ENCODE measurements at regions not wholly inside any gene's neighbourhood (a gene's known extent, or its start where the extent isn't known, plus 50 kb on each side); places are given as distances from the start of the nearest gene placed in this dataset.
A peak's percentile ranks its signal among the peaks of the same experiment; 100 is the strongest.

DNA sequence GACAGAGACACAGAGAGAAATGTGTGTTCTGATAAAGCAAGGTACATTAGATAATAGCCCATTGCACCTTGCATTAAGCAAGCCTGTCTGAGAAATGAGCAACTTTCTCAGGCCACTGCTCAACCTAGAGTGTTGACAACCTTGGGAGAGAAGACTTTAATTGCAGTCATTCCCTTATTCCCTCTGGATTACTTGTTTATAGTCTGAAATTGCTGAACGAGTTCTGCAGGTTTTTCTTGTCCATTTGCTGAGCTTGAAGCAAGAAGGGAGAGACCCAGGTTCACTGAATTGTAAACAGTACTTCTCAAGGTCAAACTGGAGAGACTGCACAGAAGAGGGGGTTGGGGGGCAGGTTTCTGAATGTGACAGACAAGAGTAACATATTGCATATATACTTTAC, 159.4 kb upstream of the PLEKHG7 start:
- intact Hi-C loops (cut with micrococcal nuclease; ENCODE audit: unreplicated experiment): no loop called here
- H3K4me3 Mint-ChIP-seq (ENCODE audit: unreplicated experiment): no peak overlapping the region
- CTCF ChIA-PET: no interaction called here
- no TSS peak for BruUV-seq (replicated peaks)
- H3K27me3 ChIP-seq (replicated peaks; ENCODE audit: control insufficient read depth, insufficient read depth, low read length): no peaks in the 10 kb centered on the region
- H3K27me3 Mint-ChIP-seq (ENCODE audit: insufficient read depth, unreplicated experiment): no peaks in the 10 kb centered on the region
- H3K9me3 Mint-ChIP-seq (ENCODE audit: unreplicated experiment): no peaks in the 10 kb centered on the region
- H3K36me3 Mint-ChIP-seq (ENCODE audit: insufficient read depth, unreplicated experiment): no peaks in the 10 kb centered on the region
- peaks cover 13% of the 10 kb centered on the region for H3K4me1 Mint-ChIP-seq (ENCODE audit: low read depth, unreplicated experiment)
- no peaks in the 10 kb centered on the region for H3K36me3 ChIP-seq (ENCODE audit: control insufficient read depth, insufficient read depth, low read length)
- TF ChIP-seq, protein P1, sequence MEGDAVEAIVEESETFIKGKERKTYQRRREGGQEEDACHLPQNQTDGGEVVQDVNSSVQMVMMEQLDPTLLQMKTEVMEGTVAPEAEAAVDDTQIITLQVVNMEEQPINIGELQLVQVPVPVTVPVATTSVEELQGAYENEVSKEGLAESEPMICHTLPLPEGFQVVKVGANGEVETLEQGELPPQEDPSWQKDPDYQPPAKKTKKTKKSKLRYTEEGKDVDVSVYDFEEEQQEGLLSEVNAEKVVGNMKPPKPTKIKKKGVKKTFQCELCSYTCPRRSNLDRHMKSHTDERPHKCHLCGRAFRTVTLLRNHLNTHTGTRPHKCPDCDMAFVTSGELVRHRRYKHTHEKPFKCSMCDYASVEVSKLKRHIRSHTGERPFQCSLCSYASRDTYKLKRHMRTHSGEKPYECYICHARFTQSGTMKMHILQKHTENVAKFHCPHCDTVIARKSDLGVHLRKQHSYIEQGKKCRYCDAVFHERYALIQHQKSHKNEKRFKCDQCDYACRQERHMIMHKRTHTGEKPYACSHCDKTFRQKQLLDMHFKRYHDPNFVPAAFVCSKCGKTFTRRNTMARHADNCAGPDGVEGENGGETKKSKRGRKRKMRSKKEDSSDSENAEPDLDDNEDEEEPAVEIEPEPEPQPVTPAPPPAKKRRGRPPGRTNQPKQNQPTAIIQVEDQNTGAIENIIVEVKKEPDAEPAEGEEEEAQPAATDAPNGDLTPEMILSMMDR (IDR thresholded peaks at IDR 0.05; ENCODE audit: insufficient read depth in 1 of 2, low read depth in 1 of 2, low read length in 1 of 2, severe bottlenecking in 1 of 2, unreplicated experiment in 1 of 2): no peak
- H3K27ac Mint-ChIP-seq (ENCODE audit: unreplicated experiment): no peak overlapping the region
- POLR2A ChIA-PET: no interaction called here
- no peak overlapping the region for H3K4me3 ChIP-seq (ENCODE audit: low read depth, low read length)
- DNase-seq: peak; percentile 41 to 48
- H3K9me3 ChIP-seq: no peaks in the 10 kb centered on the region
- peaks cover 23% of the 10 kb centered on the region; the same call in 1 of the 2 replicates for H3K4me1 ChIP-seq

DNA sequence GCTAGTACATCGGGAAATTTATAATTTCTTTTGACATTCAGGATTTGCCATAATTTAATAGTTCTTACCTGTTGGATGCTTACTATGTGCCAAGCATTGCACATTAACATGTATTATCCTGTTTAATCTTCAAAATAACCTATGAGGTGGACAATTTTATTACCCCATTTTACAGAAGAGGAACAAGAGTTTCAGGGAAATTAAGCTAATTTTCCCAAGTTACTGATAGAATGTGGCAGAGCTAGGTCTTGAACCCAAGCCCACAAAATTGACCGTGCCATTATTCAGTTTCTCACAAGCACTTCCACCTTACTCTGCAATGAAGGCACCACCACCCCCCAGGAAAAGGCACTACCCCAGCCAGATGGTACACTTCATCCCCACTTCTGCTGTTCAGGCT, 161.1 kb upstream of the PLEKHG7 start:
- ChIA-PET CTCF (no interaction called here), POLR2A (no interaction called here)
- intact Hi-C loops (cut with micrococcal nuclease; ENCODE audit: unreplicated experiment): no loop called here
- Mint-ChIP-seq H3K4me3 (ENCODE audit: unreplicated experiment) (no peak overlapping the region), H3K27ac (ENCODE audit: unreplicated experiment) (no peak overlapping the region), H3K36me3 (ENCODE audit: insufficient read depth, unreplicated experiment) (no peaks in the 10 kb centered on the region), H3K9me3 (ENCODE audit: unreplicated experiment) (no peaks in the 10 kb centered on the region), H3K4me1 (ENCODE audit: low read depth, unreplicated experiment) (peaks cover 13% of the 10 kb centered on the region), H3K27me3 (ENCODE audit: insufficient read depth, unreplicated experiment) (no peaks in the 10 kb centered on the region)
- no TSS peak for BruUV-seq (replicated peaks)
- no peaks in the 10 kb centered on the region for H3K36me3 ChIP-seq (ENCODE audit: control insufficient read depth, insufficient read depth, low read length)
- DNase-seq: no peak
- no peaks in the 10 kb centered on the region for H3K27me3 ChIP-seq (replicated peaks; ENCODE audit: control insufficient read depth, insufficient read depth, low read length)
- H3K4me3 ChIP-seq (ENCODE audit: low read depth, low read length): no peak overlapping the region
- peaks cover 20% of the 10 kb centered on the region; the same call in 1 of the 2 replicates for H3K4me1 ChIP-seq
- TF ChIP-seq, protein P1 (IDR thresholded peaks at IDR 0.05; ENCODE audit: insufficient read depth in 1 of 2, low read depth in 1 of 2, low read length in 1 of 2, severe bottlenecking in 1 of 2, unreplicated experiment in 1 of 2): no peak
- H3K9me3 ChIP-seq: no peaks in the 10 kb centered on the region

DNA sequence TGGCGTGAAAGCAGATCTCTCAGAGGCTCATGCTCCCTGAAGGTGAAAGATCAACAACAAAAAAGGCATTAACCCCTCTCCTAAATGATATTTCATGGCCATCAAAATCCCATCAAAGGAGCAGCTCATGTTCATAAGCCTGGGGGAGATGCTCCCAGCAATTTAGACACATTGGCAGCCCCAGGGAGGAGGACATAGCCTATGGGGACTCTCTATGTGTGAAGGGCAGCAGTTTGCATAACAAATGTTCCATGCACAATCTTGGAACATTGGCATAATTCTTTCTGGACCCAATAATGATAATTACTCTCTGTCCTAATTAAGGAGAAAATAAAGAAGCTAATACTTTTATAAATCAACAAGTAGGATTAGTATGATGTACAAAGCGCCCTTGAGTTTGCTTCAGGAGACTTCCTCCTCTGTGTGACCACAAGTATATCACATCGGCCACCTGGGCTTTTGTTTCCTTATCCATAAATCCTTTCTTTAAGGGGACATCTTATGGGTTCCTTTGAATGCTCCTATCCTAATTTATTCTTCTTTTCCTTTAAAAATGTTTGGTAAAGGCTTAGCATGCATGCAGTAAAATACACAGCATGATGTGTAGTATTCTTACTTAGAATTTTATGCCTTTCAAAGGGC, 161.9 kb upstream of the PLEKHG7 start:
- Mint-ChIP-seq H3K4me3 (ENCODE audit: unreplicated experiment) (no peak overlapping the region), H3K9me3 (ENCODE audit: unreplicated experiment) (no peaks in the 10 kb centered on the region), H3K4me1 (ENCODE audit: low read depth, unreplicated experiment) (peaks cover 13% of the 10 kb centered on the region), H3K27me3 (ENCODE audit: insufficient read depth, unreplicated experiment) (no peaks in the 10 kb centered on the region), H3K36me3 (ENCODE audit: insufficient read depth, unreplicated experiment) (no peaks in the 10 kb centered on the region), H3K27ac (ENCODE audit: unreplicated experiment) (no peak overlapping the region)
- Histone ChIP-seq H3K27me3 (replicated peaks; ENCODE audit: control insufficient read depth, insufficient read depth, low read length) (no peaks in the 10 kb centered on the region), H3K36me3 (ENCODE audit: control insufficient read depth, insufficient read depth, low read length) (no peaks in the 10 kb centered on the region), H3K9me3 (no peaks in the 10 kb centered on the region), H3K4me3 (ENCODE audit: low read depth, low read length) (no peak overlapping the region), H3K4me1 (0 out of 2 replicates have a peak, but pooled peaks cover 13% of the 10 kb centered on the region)
- CTCF ChIA-PET: no interaction called here
- intact Hi-C loops (cut with micrococcal nuclease; ENCODE audit: unreplicated experiment): no loop called here
- TF ChIP-seq, protein P1 (IDR thresholded peaks at IDR 0.05; ENCODE audit: insufficient read depth in 1 of 2, low read depth in 1 of 2, low read length in 1 of 2, severe bottlenecking in 1 of 2, unreplicated experiment in 1 of 2): no peak
- no TSS peak for BruUV-seq (replicated peaks)
- POLR2A ChIA-PET: no interaction called here
- no peak for DNase-seq

Measured in Caco-2 (cell line).